H1 (cell line): ENCODE measurements at regions not wholly inside any gene's neighbourhood (a gene's known extent, or its start where the extent isn't known, plus 50 kb on each side); places are given as distances from the start of the nearest gene placed in this dataset.

ENCODE experiments used
- CTCF ChIA-PET: fragments of 300-600 bp; sonication (Branson Sonifier 250); formaldehyde crosslinking; loops from one replicate; lab custom pipeline; 2021; ENCODE audit not compliant: partially characterized antibody; lab: Charles Lee
- POLR2A ChIA-PET: fragments of 300-600 bp; sonication (Branson Sonifier 250); formaldehyde crosslinking; loops from one replicate; lab custom pipeline; 2021; ENCODE audit warnings: inconsistent platforms; ENCODE audit not compliant: partially characterized antibody; lab: Charles Lee
- DNase-seq, 2 experiments: peaks; one replicate each; pipeline versions ENCODE4 v3.0.0 to v3.0.0-alpha.2; 2010 to 2022; ENCODE audit warnings: low spot score in 2 of 2, low read depth in 1 of 2, mixed read lengths in 1 of 2
- FAIRE-seq: peaks from 2 replicates; lab custom pipeline; 2011; peaks lifted over from hg19 to GRCh38; lab: Jason Lieb, UNC
- H2AFZ ChIP-seq: 2 replicates; pipeline ENCODE4 v1.8.1; 2012; ENCODE audit warnings: low read length, inconsistent platforms
- H2AK5ac ChIP-seq: 2 replicates; pipeline ENCODE4 v1.6.1; 2013; ENCODE audit warnings: low read depth, low read length
- H2BK120ac ChIP-seq: replicated peaks from 2 replicates; pipeline ENCODE3; 2013; ENCODE audit warnings: low read depth, low read length, inconsistent platforms
- H2BK12ac ChIP-seq: 2 replicates; pipeline ENCODE4 v1.6.1; 2013; ENCODE audit warnings: low read depth, low read length
- H2BK15ac ChIP-seq: 2 replicates; pipeline ENCODE4 v1.6.1; 2013; ENCODE audit warnings: low read length
- H2BK20ac ChIP-seq: 2 replicates; pipeline ENCODE4 v1.6.1; 2013; ENCODE audit warnings: low read length
- H2BK5ac ChIP-seq: 2 replicates; pipeline ENCODE4 v1.6.1; 2013; ENCODE audit warnings: low read depth, low read length
- H3K14ac ChIP-seq: 2 replicates; pipeline ENCODE4 v1.6.1; 2013; ENCODE audit warnings: inconsistent platforms; ENCODE audit not compliant: insufficient read length
- H3K18ac ChIP-seq: 2 replicates; pipeline ENCODE4 v1.6.1; 2013; ENCODE audit warnings: low read length; ENCODE audit errors: extremely low read depth
- H3K23ac ChIP-seq: 2 replicates; pipeline ENCODE4 v1.6.1; 2013; ENCODE audit warnings: inconsistent platforms; ENCODE audit not compliant: insufficient read length
- H3K23me2 ChIP-seq: 2 replicates; pipeline ENCODE4 v1.6.1; 2013; ENCODE audit warnings: low read depth, low read length
- H3K27ac ChIP-seq: 2 replicates; pipeline ENCODE4 v1.6.1; 2011; ENCODE audit warnings: low read depth, low read length, inconsistent platforms
- H3K27me3 ChIP-seq, 4 experiments: replicated peaks in 1 of 4; 1 replicate in 1 of 4; 2 replicates in 3 of 4; pipeline versions ENCODE4 v1.6.1 to v1.8.1; 2011 to 2013; ENCODE audit warnings: low read length in 3 of 4, mild to moderate bottlenecking in 3 of 4, inconsistent platforms in 2 of 4, mixed read lengths in 2 of 4, moderate library complexity in 1 of 4; ENCODE audit not compliant: control insufficient read depth in 3 of 4, insufficient read depth in 3 of 4; ENCODE audit errors: extremely low read depth in 1 of 4
- H3K36me3 ChIP-seq, 4 experiments: 2 replicates each; pipeline versions ENCODE4 v1.6.1 to v1.8.1; 2011 to 2013; ENCODE audit warnings: mild to moderate bottlenecking in 4 of 4, low read length in 3 of 4, moderate library complexity in 2 of 4, control low read depth in 1 of 4, inconsistent platforms in 1 of 4; ENCODE audit not compliant: insufficient read depth in 4 of 4, control insufficient read depth in 2 of 4
- H3K4ac ChIP-seq: replicated peaks from 2 replicates; pipeline ENCODE3; 2013; ENCODE audit warnings: low read length, low read depth, mixed read lengths, inconsistent platforms; ENCODE audit not compliant: insufficient read length
- H3K4me1 ChIP-seq, 4 experiments: replicated peaks in 1 of 4; 1 replicate in 1 of 4; 2 replicates in 3 of 4; pipeline versions ENCODE4 v1.6.1 to v1.8.1; 2011 to 2013; ENCODE audit warnings: low read length in 3 of 4, inconsistent platforms in 2 of 4, mixed read lengths in 1 of 4; ENCODE audit not compliant: insufficient read depth in 4 of 4, control insufficient read depth in 3 of 4
- H3K4me2 ChIP-seq, 2 experiments: 2 replicates each; pipeline versions ENCODE4 v1.6.1 to v1.8.1; 2011 to 2013; ENCODE audit warnings: low read depth in 2 of 2, low read length in 2 of 2, control low read depth in 1 of 2, inconsistent platforms in 1 of 2, mild to moderate bottlenecking in 1 of 2; ENCODE audit not compliant: insufficient read depth in 1 of 2
- H3K4me3 ChIP-seq, 4 experiments: fragments of 200-600, 300-600 bp in 1 of 4; sonication (generic), shearing (Covaris generic), sonication (Bioruptor Twin) in 1 of 4; 2 replicates each; pipeline versions ENCODE4 v1.5.1 to v1.8.1; 2011 to 2016; ENCODE audit warnings: low read length in 4 of 4, low read depth in 3 of 4, control low read depth in 2 of 4, inconsistent platforms in 2 of 4, mild to moderate bottlenecking in 2 of 4, mixed read lengths in 1 of 4, moderate library complexity in 1 of 4; ENCODE audit not compliant: insufficient read depth in 2 of 4; ENCODE audit errors: extremely low read depth in 1 of 4
- H3K56ac ChIP-seq: replicated peaks from 2 replicates; pipeline ENCODE3; 2013; ENCODE audit warnings: low read depth, mild to moderate bottlenecking, mixed read lengths, low read length, inconsistent platforms; ENCODE audit not compliant: insufficient read length
- H3K79me1 ChIP-seq: 2 replicates; pipeline ENCODE4 v1.6.1; 2013; ENCODE audit warnings: low read depth, low read length, control low read depth
- H3K79me2 ChIP-seq, 2 experiments: 2 replicates each; pipeline versions ENCODE4 v1.6.1 to v1.8.1; 2012 to 2013; ENCODE audit warnings: low read length in 2 of 2, mild to moderate bottlenecking in 2 of 2, inconsistent platforms in 1 of 2; ENCODE audit not compliant: insufficient read depth in 2 of 2, control insufficient read depth in 1 of 2
- H3K9ac ChIP-seq, 4 experiments: replicated peaks in 1 of 4; 1 replicate in 1 of 4; 2 replicates in 3 of 4; pipeline versions ENCODE4 v1.6.1 to v1.8.1; 2011 to 2013; ENCODE audit warnings: low read depth in 3 of 4, low read length in 3 of 4, control low read depth in 2 of 4, mild to moderate bottlenecking in 2 of 4, moderate library complexity in 2 of 4, inconsistent platforms in 1 of 4; ENCODE audit errors: extremely low read depth in 1 of 4
- H3K9me3 ChIP-seq, 2 experiments: 2 replicates each; pipeline versions ENCODE4 v1.6.1 to v1.8.1; 2012 to 2013; ENCODE audit warnings: mild to moderate bottlenecking in 2 of 2, moderate library complexity in 2 of 2, control low read depth in 1 of 2, inconsistent platforms in 1 of 2, low read depth in 1 of 2, low read length in 1 of 2, mixed read lengths in 1 of 2; ENCODE audit not compliant: insufficient read depth in 2 of 2
- H4K20me1 ChIP-seq, 2 experiments: replicated peaks in 1 of 2; 2 replicates each; pipeline versions ENCODE3 to v1.8.1; 2011 to 2013; ENCODE audit warnings: inconsistent platforms in 2 of 2, low read length in 2 of 2, mild to moderate bottlenecking in 1 of 2; ENCODE audit not compliant: insufficient read depth in 2 of 2, control insufficient read depth in 1 of 2
- H4K5ac ChIP-seq: 2 replicates; pipeline ENCODE4 v1.6.1; 2013; ENCODE audit warnings: low read length, low read depth, mixed read lengths, inconsistent platforms; ENCODE audit not compliant: insufficient read length
- H4K8ac ChIP-seq: 2 replicates; pipeline ENCODE4 v1.8.0; 2013; ENCODE audit warnings: mild to moderate bottlenecking, moderate library complexity, low read length, inconsistent platforms; ENCODE audit not compliant: insufficient read depth; ENCODE audit errors: extremely low read depth
- H4K91ac ChIP-seq: replicated peaks from 2 replicates; pipeline ENCODE3; 2013; ENCODE audit warnings: low read length, mixed read lengths, inconsistent platforms; ENCODE audit not compliant: insufficient read length
- EP300 ChIP-seq, 2 experiments: IDR thresholded peaks; 1 replicate in 1 of 2; 2 replicates in 1 of 2; pipeline ENCODE4 v1.6.1; 2011 to 2012; ENCODE audit warnings: low read depth in 2 of 2, low read length in 2 of 2, mild to moderate bottlenecking in 2 of 2, borderline replicate concordance in 1 of 2, inconsistent platforms in 1 of 2, moderate library complexity in 1 of 2
- JUND ChIP-seq: IDR thresholded peaks from 2 replicates; pipeline ENCODE4 v1.6.1; 2011; ENCODE audit warnings: mild to moderate bottlenecking, improper control_type of control experiment, low read length
- KDM5A ChIP-seq: fragments of 200-600 bp; IDR thresholded peaks from 2 replicates; pipeline ENCODE4 v1.7.1; 2012; ENCODE audit warnings: mild to moderate bottlenecking, low read length, inconsistent platforms, mixed read lengths
- MAFK ChIP-seq: IDR thresholded peaks from 2 replicates; pipeline ENCODE4 v1.6.1; 2012; ENCODE audit warnings: low read depth, mild to moderate bottlenecking, improper control_type of control experiment, low read length
- NANOG ChIP-seq: IDR thresholded peaks from 2 replicates; pipeline ENCODE4 v1.6.1; 2011; ENCODE audit warnings: low read length, low read depth, mild to moderate bottlenecking, inconsistent platforms; ENCODE audit not compliant: insufficient read depth, poor library complexity, severe bottlenecking
- NRF1 ChIP-seq: IDR thresholded peaks from 2 replicates; pipeline ENCODE4 v1.6.1; 2011; ENCODE audit warnings: mild to moderate bottlenecking, low read depth, low read length, improper control_type of control experiment
- POLR2AphosphoS5 ChIP-seq: IDR thresholded peaks from 2 replicates; pipeline ENCODE4 v1.6.1; 2011; ENCODE audit warnings: low read depth, low read length
- SAP30 ChIP-seq: fragments of 300-600 bp; sonication (generic); IDR thresholded peaks from 2 replicates; pipeline ENCODE4 v1.7.1; 2012; ENCODE audit warnings: low read length, moderate library complexity, mild to moderate bottlenecking, inconsistent platforms; ENCODE audit not compliant: insufficient read depth, insufficient replicate concordance
- SIN3A ChIP-seq, 2 experiments: IDR thresholded peaks in 1 of 2; conservative IDR thresholded peaks in 1 of 2; 2 replicates each; pipeline ENCODE4 v1.6.1; 2011 to 2012; ENCODE audit warnings: low read length in 2 of 2, improper control_type of control experiment in 1 of 2, low read depth in 1 of 2, mild to moderate bottlenecking in 1 of 2
- SP1 ChIP-seq: IDR thresholded peaks from 2 replicates; pipeline ENCODE4 v1.6.1; 2011; ENCODE audit warnings: low read depth, low read length
- SP4 ChIP-seq: IDR thresholded peaks from 2 replicates; pipeline ENCODE4 v1.6.1; 2012; ENCODE audit warnings: low read length, inconsistent platforms
- SRF ChIP-seq: IDR thresholded peaks from 2 replicates; pipeline ENCODE4 v1.6.1; 2011; ENCODE audit warnings: mild to moderate bottlenecking, low read depth, low read length, moderate library complexity
- TAF7 ChIP-seq: optimal IDR thresholded peaks from 2 replicates; pipeline ENCODE3; 2011; ENCODE audit warnings: low read depth, mild to moderate bottlenecking, inconsistent platforms, low read length, moderate library complexity, borderline replicate concordance
- TBP ChIP-seq: IDR thresholded peaks from 2 replicates; pipeline ENCODE4 v1.6.1; 2011; ENCODE audit warnings: low read depth, low read length, improper control_type of control experiment
- YY1 ChIP-seq: IDR thresholded peaks from 2 replicates; pipeline ENCODE4 v1.6.1; 2011; ENCODE audit warnings: low read depth, mild to moderate bottlenecking, low read length
- WGBS, 2 experiments: shearing (Covaris generic) in 1 of 2; methylation state at CpG; one replicate each; pipeline versions ENCODE4 v1.1.6 to v1.1.7; 2013 to 2015; ENCODE audit warnings: low lambda C conversion rate in 2 of 2, mixed read lengths in 2 of 2, inconsistent platforms in 1 of 2, low coverage in 1 of 2, missing lambda C conversion rate in 1 of 2; ENCODE audit not compliant: insufficient replicate concordance in 2 of 2, insufficient coverage in 1 of 2, insufficient read length in 1 of 2; ENCODE audit errors: extremely low coverage in 1 of 2, missing lambda C conversion rate in 1 of 2; 5-methylcytosine and 5-hydroxymethylcytosine counted together

- no peaks in the 10 kb centered on the region for H3K27me3 ChIP-seq
- no peaks in the 10 kb centered on the region for H3K79me1 ChIP-seq
- no peak overlapping the region for H3K4me2 ChIP-seq
- no peak overlapping the region for H3K56ac ChIP-seq
- H3K27ac ChIP-seq, result no peak overlapping the region
- no peak overlapping the region for H3K4me3 ChIP-seq
- H3K4me1 ChIP-seq, result no peaks in the 10 kb centered on the region
- H3K9me3 ChIP-seq, result no peaks in the 10 kb centered on the region
- POLR2A ChIA-PET, result no interaction called here
- FAIRE-seq (no peak), DNase-seq (no peak)
- no peak overlapping the region for H4K5ac ChIP-seq
- no peak overlapping the region for H2AK5ac ChIP-seq
- no peak overlapping the region for H2BK120ac ChIP-seq
- no peak overlapping the region for H2AFZ ChIP-seq
- no peak overlapping the region for H4K91ac ChIP-seq
- H3K23ac ChIP-seq, result no peak overlapping the region
- no peak overlapping the region for H2BK12ac ChIP-seq
- H2BK5ac ChIP-seq, result no peak overlapping the region
- H3K18ac ChIP-seq, result no peak overlapping the region
- no peak overlapping the region for H2BK20ac ChIP-seq
- 90% methylated on average over 8 of the region's 8 CpGs; no CpG with 5 or more reads in 1 of the 2 experiments for WGBS, 2 experiments
- H3K36me3 ChIP-seq, result no peaks in the 10 kb centered on the region
- no peak overlapping the region for H3K9ac ChIP-seq
- H2BK15ac ChIP-seq, result no peak overlapping the region
- CTCF ChIA-PET, result no interaction called here
- no peaks in the 10 kb centered on the region for H3K23me2 ChIP-seq
- H3K79me2 ChIP-seq, result no peaks in the 10 kb centered on the region
- H3K4ac ChIP-seq, result no peak overlapping the region
- no peak overlapping the region for H3K14ac ChIP-seq
- H4K8ac ChIP-seq, result no peak overlapping the region
- H4K20me1 ChIP-seq, result no peaks in the 10 kb centered on the region
- TF ChIP-seq NRF1, result no peak
- no peak for TF ChIP-seq MAFK
- TF ChIP-seq SIN3A (conservative IDR thresholded peaks at IDR 0.05 in 1 of 2, IDR thresholded peaks at IDR 0.05 in 1 of 2; ENCODE audit: low read depth in 1 of 2, low read length in 2 of 2), result no peak
- TF ChIP-seq TAF7, result no peak
- TF ChIP-seq TBP, result no peak
- TF ChIP-seq YY1, result no peak
- no peak for TF ChIP-seq SRF
- TF ChIP-seq NANOG, result no peak
- no peak for TF ChIP-seq KDM5A
- TF ChIP-seq EP300 (IDR thresholded peaks at IDR 0.05; ENCODE audit: borderline replicate concordance in 1 of 2, low read depth in 2 of 2, low read length in 2 of 2), result no peak
- TF ChIP-seq JUND, result no peak
- no peak for TF ChIP-seq SP4
- TF ChIP-seq POLR2AphosphoS5, result no peak
- TF ChIP-seq SAP30, result no peak
- TF ChIP-seq SP1, result no peak
Observed at GRCh38 chr12:13559318-13559978, 362.9 kb downstream of the EMP1 start.
